Duodenal mucosa (tissue), 2 donors: ENCODE measurements at regions not wholly inside any gene's neighbourhood (a gene's known extent, or its start where the extent isn't known, plus 50 kb on each side); places are given as distances from the start of the nearest gene placed in this dataset.

Experiments
- H3K27ac ChIP-seq: one replicate; pipeline ENCODE4 v1.7.0; 2013; ENCODE audit warnings: low read depth, low read length
- H3K27me3 ChIP-seq, 2 donors: one replicate each; pipeline ENCODE4 v1.7.0; 2013; ENCODE audit warnings: low read length in 2 of 2, control low read depth in 1 of 2; ENCODE audit not compliant: insufficient read depth in 2 of 2, control insufficient read depth in 1 of 2
- H3K36me3 ChIP-seq, 2 donors: one replicate each; pipeline ENCODE4 v1.7.0; 2013; ENCODE audit warnings: low read length in 2 of 2, control low read depth in 1 of 2; ENCODE audit not compliant: insufficient read depth in 2 of 2, control insufficient read depth in 1 of 2
- H3K4me1 ChIP-seq, 2 donors: one replicate each; pipeline ENCODE4 v1.7.0; 2013; ENCODE audit warnings: low read length in 2 of 2, control low read depth in 1 of 2; ENCODE audit not compliant: insufficient read depth in 2 of 2, control insufficient read depth in 1 of 2
- H3K4me3 ChIP-seq, 2 donors: one replicate each; pipeline ENCODE4 v1.7.0; 2013; ENCODE audit warnings: low read length in 2 of 2, low read depth in 1 of 2
- H3K9ac ChIP-seq, 2 donors: one replicate each; pipeline ENCODE4 v1.7.0; 2013; ENCODE audit warnings: low read length in 2 of 2, low read depth in 1 of 2
- H3K9me3 ChIP-seq, 2 donors: one replicate each; pipeline ENCODE4 v1.7.0; 2013; ENCODE audit warnings: low read length in 2 of 2, control low read depth in 1 of 2; ENCODE audit not compliant: control insufficient read depth in 1 of 2

GRCh38 chr10:60560451-60560850 is 170.8 kb upstream of the ANK3 start:
- Histone ChIP-seq H3K9ac (no peak overlapping the region), H3K27me3 (no peaks in the 10 kb centered on the region), H3K9me3 (no peaks in the 10 kb centered on the region), H3K36me3 (no peaks in the 10 kb centered on the region), H3K4me3 (no peak overlapping the region), H3K27ac (no peak overlapping the region), H3K4me1 (peaks cover 0 to 5% of the 10 kb centered on the region in 2 donors)

- Histone ChIP-seq H3K27ac (no peak overlapping the region), H3K4me3 (no peak overlapping the region), H3K9ac (no peak overlapping the region), H3K4me1 (no peaks in the 10 kb centered on the region), H3K36me3 (no peaks in the 10 kb centered on the region), H3K9me3 (no peaks in the 10 kb centered on the region), H3K27me3 (no peaks in the 10 kb centered on the region)
Observed at GRCh38 chr10:60555700-60556099, 166.0 kb upstream of the ANK3 start.

- Histone ChIP-seq H3K9ac (no peak overlapping the region), H3K4me1 (no peaks in the 10 kb centered on the region), H3K27me3 (no peaks in the 10 kb centered on the region), H3K27ac (no peak overlapping the region), H3K9me3 (no peaks in the 10 kb centered on the region), H3K36me3 (no peaks in the 10 kb centered on the region), H3K4me3 (no peak overlapping the region)
Observed at GRCh38 chr10:60549686-60550085, 160.0 kb upstream of the ANK3 start.

- no peak overlapping the region for H3K27ac ChIP-seq
Observed at GRCh38 chr10:60542657-60543056, 153.0 kb upstream of the ANK3 start.

GRCh38 chr10:60541451-60541850 is 151.8 kb upstream of the ANK3 start:
- Histone ChIP-seq H3K4me1 (no peaks in the 10 kb centered on the region), H3K27me3 (no peaks in the 10 kb centered on the region), H3K27ac (no peak overlapping the region), H3K36me3 (no peaks in the 10 kb centered on the region), H3K9me3 (no peaks in the 10 kb centered on the region), H3K4me3 (no peak overlapping the region), H3K9ac (no peak overlapping the region)

More at GRCh38 chr10:60542657-60543056, 153.0 kb upstream of the ANK3 start:
- Histone ChIP-seq H3K9ac (no peak overlapping the region), H3K9me3 (no peaks in the 10 kb centered on the region), H3K27me3 (no peaks in the 10 kb centered on the region), H3K4me3 (no peak overlapping the region), H3K4me1 (no peaks in the 10 kb centered on the region), H3K36me3 (no peaks in the 10 kb centered on the region)

GRCh38 chr10:60537697-60538096 is 148.0 kb upstream of the ANK3 start:
- Histone ChIP-seq H3K27ac (no peak overlapping the region), H3K36me3 (no peaks in the 10 kb centered on the region), H3K4me1 (peaks cover 0 to 7% of the 10 kb centered on the region in 2 donors), H3K9ac (no peak overlapping the region), H3K9me3 (no peaks in the 10 kb centered on the region), H3K27me3 (no peaks in the 10 kb centered on the region), H3K4me3 (no peak overlapping the region)

GRCh38 chr10:60536529-60537114 is 146.9 kb upstream of the ANK3 start:
- H3K9me3 ChIP-seq = no peaks in the 10 kb centered on the region

GRCh38 chr10:60535427-60535826 is 145.8 kb upstream of the ANK3 start:
- no peaks in the 10 kb centered on the region for H3K9me3 ChIP-seq
- H3K4me1 ChIP-seq = peaks cover 0 to 10% of the 10 kb centered on the region in 2 donors
- no peaks in the 10 kb centered on the region for H3K27me3 ChIP-seq
- H3K4me3 ChIP-seq = no peak overlapping the region
- no peak overlapping the region for H3K27ac ChIP-seq
- no peaks in the 10 kb centered on the region for H3K36me3 ChIP-seq
- no peak overlapping the region for H3K9ac ChIP-seq

More at GRCh38 chr10:60536529-60537114, 146.9 kb upstream of the ANK3 start:
- Histone ChIP-seq H3K36me3 (no peaks in the 10 kb centered on the region), H3K4me1 (peaks cover 0 to 10% of the 10 kb centered on the region in 2 donors), H3K27me3 (no peaks in the 10 kb centered on the region), H3K4me3 (no peak overlapping the region), H3K27ac (no peak overlapping the region), H3K9ac (no peak overlapping the region)

GRCh38 chr10:60534761-60535389 is 145.2 kb upstream of the ANK3 start:
- H3K9ac ChIP-seq = no peak overlapping the region
- no peaks in the 10 kb centered on the region for H3K36me3 ChIP-seq
- peaks cover 0 to 10% of the 10 kb centered on the region in 2 donors for H3K4me1 ChIP-seq
- no peaks in the 10 kb centered on the region for H3K9me3 ChIP-seq
- no peak overlapping the region for H3K27ac ChIP-seq
- H3K27me3 ChIP-seq = no peaks in the 10 kb centered on the region
- H3K4me3 ChIP-seq = no peak overlapping the region

- no peaks in the 10 kb centered on the region for H3K27me3 ChIP-seq
- no peak overlapping the region for H3K27ac ChIP-seq
- H3K4me3 ChIP-seq = no peak overlapping the region
- no peaks in the 10 kb centered on the region for H3K36me3 ChIP-seq
- no peak overlapping the region for H3K9ac ChIP-seq
- no peaks in the 10 kb centered on the region for H3K9me3 ChIP-seq
- peaks cover 0 to 10% of the 10 kb centered on the region in 2 donors for H3K4me1 ChIP-seq
Observed at GRCh38 chr10:60532696-60533468, 143.2 kb upstream of the ANK3 start.
